ENCODE measurements at regions not wholly inside any gene's neighbourhood (a gene's known extent, or its start where the extent isn't known, plus 50 kb on each side); places are given as distances from the start of the nearest gene placed in this dataset.
A peak's percentile ranks its signal among the peaks of the same experiment; 100 is the strongest.

- no peaks in the 10 kb centered on the region for H3K36me3 ChIP-seq (ENCODE audit: control insufficient read depth in 4 of 4, insufficient read depth in 4 of 4, low read length in 4 of 4)
- DNase-seq = no peak
- H3K4me3 ChIP-seq = no peak overlapping the region
- peaks cover 0 to 3% (median 0%) of the 10 kb centered on the region in 5 donors for H3K4me1 ChIP-seq (ENCODE audit: control insufficient read depth in 5 of 5, insufficient read depth in 5 of 5, low read length in 5 of 5)
- ATAC-seq (ENCODE audit: insufficient read depth, low FRiP score) = no peak
- H3K27ac ChIP-seq (ENCODE audit: low read depth in 1 of 2, low read length in 1 of 2) = no peak overlapping the region
- H3K9ac ChIP-seq (ENCODE audit: insufficient read depth in 1 of 2, low read length in 2 of 2) = no peak overlapping the region
- no peaks in the 10 kb centered on the region for H3K27me3 ChIP-seq (ENCODE audit: control insufficient read depth in 3 of 3, insufficient read depth in 3 of 3, low read length in 2 of 3)
- no peaks in the 10 kb centered on the region for H3K9me3 ChIP-seq (ENCODE audit: control insufficient read depth in 4 of 4, insufficient read depth in 3 of 4, low read length in 3 of 4)
- WGBS, 2 donors = 91 to 93% methylated on average over 2 of the region's 2 CpGs
- TF ChIP-seq CTCF (IDR thresholded peaks at IDR 0.05; ENCODE audit: control extremely low read depth, extremely low read depth) = no peak
These were observed 220.1 kb upstream of the EDNRB start for GRCh38 chr13:78138756-78139155.

GRCh38 chr13:78137404-78138142 lies 218.9 kb upstream of the EDNRB start:
- H3K9me3 ChIP-seq (ENCODE audit: control insufficient read depth in 4 of 4, insufficient read depth in 3 of 4, low read length in 3 of 4) = no peaks in the 10 kb centered on the region
- peaks cover 0 to 3% (median 0%) of the 10 kb centered on the region in 5 donors for H3K4me1 ChIP-seq (ENCODE audit: control insufficient read depth in 5 of 5, insufficient read depth in 5 of 5, low read length in 5 of 5)
- H3K4me3 ChIP-seq = no peak overlapping the region
- H3K27me3 ChIP-seq (ENCODE audit: control insufficient read depth in 3 of 3, insufficient read depth in 3 of 3, low read length in 2 of 3) = no peaks in the 10 kb centered on the region
- DNase-seq = peak in 2 of 3 donors; percentile 76 to 77
- ATAC-seq (ENCODE audit: insufficient read depth, low FRiP score) = peak; percentile 75
- no peaks in the 10 kb centered on the region for H3K36me3 ChIP-seq (ENCODE audit: control insufficient read depth in 4 of 4, insufficient read depth in 4 of 4, low read length in 4 of 4)
- peak; percentile 44 for TF ChIP-seq CTCF (IDR thresholded peaks at IDR 0.05; ENCODE audit: control extremely low read depth, extremely low read depth)
- no peak overlapping the region for H3K9ac ChIP-seq (ENCODE audit: insufficient read depth in 1 of 2, low read length in 2 of 2)
- 4 to 5% methylated on average over 6 of the region's 6 CpGs for whole genome bisulfite sequencing, 2 donors
- H3K27ac ChIP-seq (ENCODE audit: low read depth in 1 of 2, low read length in 1 of 2) = no peak overlapping the region

DNA sequence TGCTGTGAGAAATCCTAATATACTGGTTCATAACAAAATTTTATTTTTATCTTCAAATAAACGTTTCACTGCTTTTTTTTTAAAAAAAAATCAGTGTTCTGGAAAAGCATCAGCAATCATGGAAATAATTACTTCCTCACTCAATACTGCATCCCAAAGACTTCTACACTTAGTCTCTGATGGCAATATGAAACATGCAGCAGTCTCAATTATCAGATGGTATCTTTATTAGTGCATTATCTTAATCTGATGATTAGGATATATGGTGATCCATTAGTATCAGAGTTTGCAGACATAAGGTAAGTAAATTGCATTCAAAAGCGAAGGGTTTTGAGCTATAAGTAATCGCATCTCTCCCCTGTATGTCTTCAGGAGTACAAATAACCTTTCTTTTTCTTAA lies 218.3 kb upstream of the EDNRB start:
- no peak overlapping the region for H3K27ac ChIP-seq (ENCODE audit: low read depth in 1 of 2, low read length in 1 of 2)
- ATAC-seq (ENCODE audit: insufficient read depth, low FRiP score) (no peak), DNase-seq (no peak)
- H3K27me3 ChIP-seq (ENCODE audit: control insufficient read depth in 3 of 3, insufficient read depth in 3 of 3, low read length in 2 of 3) = no peaks in the 10 kb centered on the region
- H3K36me3 ChIP-seq (ENCODE audit: control insufficient read depth in 4 of 4, insufficient read depth in 4 of 4, low read length in 4 of 4) = no peaks in the 10 kb centered on the region
- H3K4me1 ChIP-seq (ENCODE audit: control insufficient read depth in 5 of 5, insufficient read depth in 5 of 5, low read length in 5 of 5) = peaks cover 0 to 3% (median 0%) of the 10 kb centered on the region in 5 donors
- TF ChIP-seq CTCF (IDR thresholded peaks at IDR 0.05; ENCODE audit: control extremely low read depth, extremely low read depth) = no peak
- no peaks in the 10 kb centered on the region for H3K9me3 ChIP-seq (ENCODE audit: control insufficient read depth in 4 of 4, insufficient read depth in 3 of 4, low read length in 3 of 4)
- H3K9ac ChIP-seq (ENCODE audit: insufficient read depth in 1 of 2, low read length in 2 of 2) = no peak overlapping the region
- 60 to 76% methylated on average over 3 of the region's 3 CpGs for WGBS, 2 donors
- no peak overlapping the region for H3K4me3 ChIP-seq

DNA sequence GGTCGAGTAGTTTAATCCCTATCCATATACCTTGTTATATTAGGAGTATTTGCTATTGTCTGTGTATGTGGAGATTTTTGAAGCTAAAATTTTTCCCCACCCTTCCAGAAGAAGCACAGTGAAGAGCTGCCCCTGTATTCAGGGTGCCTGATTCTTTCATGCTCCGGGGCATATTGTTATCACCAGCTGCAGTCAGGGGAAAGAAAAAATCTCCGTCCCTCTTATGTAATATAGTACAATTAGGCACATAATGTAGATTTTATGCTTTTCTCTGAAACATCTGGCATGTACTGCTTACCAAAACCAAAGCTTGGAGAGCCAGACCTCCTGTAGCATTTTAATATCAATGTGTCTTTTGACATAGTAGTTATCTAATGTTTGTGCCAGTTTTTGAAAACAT lies 214.9 kb upstream of the EDNRB start:
- TF ChIP-seq CTCF (IDR thresholded peaks at IDR 0.05; ENCODE audit: control extremely low read depth, extremely low read depth) = no peak
- Histone ChIP-seq H3K27ac (ENCODE audit: low read depth in 1 of 2, low read length in 1 of 2) (no peak overlapping the region), H3K4me3 (no peak overlapping the region), H3K9ac (ENCODE audit: insufficient read depth in 1 of 2, low read length in 2 of 2) (no peak overlapping the region), H3K9me3 (ENCODE audit: control insufficient read depth in 4 of 4, insufficient read depth in 3 of 4, low read length in 3 of 4) (no peaks in the 10 kb centered on the region), H3K27me3 (ENCODE audit: control insufficient read depth in 3 of 3, insufficient read depth in 3 of 3, low read length in 2 of 3) (no peaks in the 10 kb centered on the region), H3K36me3 (ENCODE audit: control insufficient read depth in 4 of 4, insufficient read depth in 4 of 4, low read length in 4 of 4) (no peaks in the 10 kb centered on the region), H3K4me1 (ENCODE audit: control insufficient read depth in 5 of 5, insufficient read depth in 5 of 5, low read length in 5 of 5) (peaks cover 0 to 3% (median 0%) of the 10 kb centered on the region in 5 donors)
- ATAC-seq (ENCODE audit: insufficient read depth, low FRiP score) = no peak
- DNase-seq = no peak
- WGBS, 2 donors = 79 to 88% methylated on average over 3 of the region's 3 CpGs
